ENCODE measurements at regions not wholly inside any gene's neighbourhood (a gene's known extent, or its start where the extent isn't known, plus 50 kb on each side); places are given as distances from the start of the nearest gene placed in this dataset.

- Histone ChIP-seq H3K4me3 (ENCODE audit: low read length) (no peak overlapping the region), H4K20me1 (ENCODE audit: insufficient read depth, low read length) (no peaks in the 10 kb centered on the region), H3K36me3 (replicated peaks; ENCODE audit: low read depth, low read length) (no peaks in the 10 kb centered on the region), H3K4me1 (ENCODE audit: low read length) (no peaks in the 10 kb centered on the region), H3K9me3 (ENCODE audit: insufficient read depth, low read length) (no peaks in the 10 kb centered on the region), H3K9ac (ENCODE audit: low read length) (no peak overlapping the region), H3K27ac (ENCODE audit: low read length) (no peak overlapping the region), H3K79me2 (ENCODE audit: low read length) (no peaks in the 10 kb centered on the region), H3K4me2 (ENCODE audit: low read length) (no peak overlapping the region), H3K27me3 (ENCODE audit: low read depth, low read length) (no peaks in the 10 kb centered on the region), H2AFZ (ENCODE audit: low read depth, low read length) (no peak overlapping the region)
- no peak for TF ChIP-seq CTCF (IDR thresholded peaks at IDR 0.05; ENCODE audit: low read depth, low read length)
- TF ChIP-seq EZH2phosphoT487 (IDR thresholded peaks at IDR 0.05; ENCODE audit: low read depth), result no peak
These were observed 462.2 kb downstream of the LRIG3 start for GRCh38 chr12:58458102-58458501.

GRCh38 chr12:58459191-58459590 lies 461.1 kb downstream of the LRIG3 start:
- H2AFZ ChIP-seq (ENCODE audit: low read depth, low read length), result no peak overlapping the region

GRCh38 chr12:58463051-58463450 lies 457.3 kb downstream of the LRIG3 start:
- Histone ChIP-seq H3K4me3 (ENCODE audit: low read length) (no peak overlapping the region), H3K79me2 (ENCODE audit: low read length) (no peaks in the 10 kb centered on the region), H3K4me1 (ENCODE audit: low read length) (no peaks in the 10 kb centered on the region), H4K20me1 (ENCODE audit: insufficient read depth, low read length) (no peaks in the 10 kb centered on the region), H3K4me2 (ENCODE audit: low read length) (no peak overlapping the region), H3K27me3 (ENCODE audit: low read depth, low read length) (no peaks in the 10 kb centered on the region), H3K36me3 (replicated peaks; ENCODE audit: low read depth, low read length) (no peaks in the 10 kb centered on the region), H3K9me3 (ENCODE audit: insufficient read depth, low read length) (no peaks in the 10 kb centered on the region), H3K27ac (ENCODE audit: low read length) (no peak overlapping the region), H2AFZ (ENCODE audit: low read depth, low read length) (no peak overlapping the region), H3K9ac (ENCODE audit: low read length) (no peak overlapping the region)
- no peak for TF ChIP-seq CTCF (IDR thresholded peaks at IDR 0.05; ENCODE audit: low read depth, low read length)
- TF ChIP-seq EZH2phosphoT487 (IDR thresholded peaks at IDR 0.05; ENCODE audit: low read depth), result no peak

More at GRCh38 chr12:58459191-58459590, 461.1 kb downstream of the LRIG3 start:
- Histone ChIP-seq H3K36me3 (replicated peaks; ENCODE audit: low read depth, low read length) (no peaks in the 10 kb centered on the region), H4K20me1 (ENCODE audit: insufficient read depth, low read length) (no peaks in the 10 kb centered on the region), H3K9me3 (ENCODE audit: insufficient read depth, low read length) (no peaks in the 10 kb centered on the region), H3K79me2 (ENCODE audit: low read length) (no peaks in the 10 kb centered on the region), H3K9ac (ENCODE audit: low read length) (no peak overlapping the region), H3K27me3 (ENCODE audit: low read depth, low read length) (no peaks in the 10 kb centered on the region), H3K27ac (ENCODE audit: low read length) (no peak overlapping the region), H3K4me1 (ENCODE audit: low read length) (no peaks in the 10 kb centered on the region), H3K4me3 (ENCODE audit: low read length) (no peak overlapping the region), H3K4me2 (ENCODE audit: low read length) (no peak overlapping the region)
- TF ChIP-seq CTCF (IDR thresholded peaks at IDR 0.05; ENCODE audit: low read depth, low read length), result no peak
- no peak for TF ChIP-seq EZH2phosphoT487 (IDR thresholded peaks at IDR 0.05; ENCODE audit: low read depth)

DNA sequence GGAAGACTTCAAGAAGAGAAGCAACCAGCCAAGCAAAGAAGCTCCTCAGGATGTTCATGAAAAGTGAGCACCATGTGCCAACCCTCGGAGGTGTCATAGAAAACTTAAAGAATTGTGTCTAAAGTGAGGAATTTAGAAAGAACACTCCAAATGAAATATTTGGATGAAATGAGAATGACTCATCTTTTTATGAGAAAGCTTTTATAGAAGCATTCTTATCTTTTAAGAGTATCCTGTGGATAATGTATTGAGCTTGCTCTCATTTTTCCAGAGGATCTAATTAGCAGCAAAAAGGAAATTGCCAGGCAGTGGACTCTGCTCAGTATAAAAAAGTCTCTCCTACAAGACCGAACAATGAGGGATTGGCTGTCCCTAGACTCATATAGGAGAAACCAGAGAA lies 454.9 kb downstream of the LRIG3 start:
- no peaks in the 10 kb centered on the region for H3K27me3 ChIP-seq (ENCODE audit: low read depth, low read length)
- no peak overlapping the region for H2AFZ ChIP-seq (ENCODE audit: low read depth, low read length)
- TF ChIP-seq CTCF (IDR thresholded peaks at IDR 0.05; ENCODE audit: low read depth, low read length) (no peak), EZH2phosphoT487 (IDR thresholded peaks at IDR 0.05; ENCODE audit: low read depth) (no peak)
- no peaks in the 10 kb centered on the region for H3K79me2 ChIP-seq (ENCODE audit: low read length)
- H3K36me3 ChIP-seq (replicated peaks; ENCODE audit: low read depth, low read length), result no peaks in the 10 kb centered on the region
- no peaks in the 10 kb centered on the region for H3K9me3 ChIP-seq (ENCODE audit: insufficient read depth, low read length)
- no peaks in the 10 kb centered on the region for H4K20me1 ChIP-seq (ENCODE audit: insufficient read depth, low read length)
- H3K9ac ChIP-seq (ENCODE audit: low read length), result no peak overlapping the region
- no peak overlapping the region for H3K4me3 ChIP-seq (ENCODE audit: low read length)
- peaks cover 3% of the 10 kb centered on the region for H3K4me1 ChIP-seq (ENCODE audit: low read length)
- no peak overlapping the region for H3K27ac ChIP-seq (ENCODE audit: low read length)
- H3K4me2 ChIP-seq (ENCODE audit: low read length), result no peak overlapping the region
